HFFc6 (cell line): ENCODE measurements at regions not wholly inside any gene's neighbourhood (a gene's known extent, or its start where the extent isn't known, plus 50 kb on each side); places are given as distances from the start of the nearest gene placed in this dataset.
"Not testable (repeated sequence)": the region's sequence is repeated elsewhere in the genome, so short reads cannot be mapped to it uniquely, and the experiment has no call there.

Experiments used
- DNase-seq: peaks from one replicate; pipeline ENCODE4 v3.0.0-alpha.2; 2018
- H3K27ac Mint-ChIP-seq: 2 replicates; pipeline ENCODE4 v1.8.0; 2020; ENCODE audit warnings: mild to moderate bottlenecking, mixed read lengths
- H3K27me3 Mint-ChIP-seq: 2 replicates; pipeline ENCODE4 v1.8.0; 2021; ENCODE audit warnings: mild to moderate bottlenecking, moderate library complexity, mixed read lengths; ENCODE audit not compliant: insufficient read depth
- H3K36me3 Mint-ChIP-seq: 2 replicates; pipeline ENCODE4 v1.8.0; 2021; ENCODE audit warnings: low read depth, mixed read lengths
- H3K4me1 Mint-ChIP-seq: 2 replicates; pipeline ENCODE4 v1.8.0; 2020; ENCODE audit warnings: low read depth, mixed read lengths
- H3K4me3 Mint-ChIP-seq: 2 replicates; pipeline ENCODE4 v1.8.0; 2020; ENCODE audit warnings: mild to moderate bottlenecking, moderate library complexity, mixed read lengths
- H3K9me3 Mint-ChIP-seq: 2 replicates; pipeline ENCODE4 v1.8.0; 2020; ENCODE audit warnings: mild to moderate bottlenecking, mixed read lengths
- CTCF ChIP-seq: fragments of 200-600 bp; sonication (generic); IDR thresholded peaks from 2 replicates; pipeline ENCODE4 v1.5.0; 2021; ENCODE audit warnings: antibody characterized with exemption, mild to moderate bottlenecking

- no peak for DNase-seq
- TF ChIP-seq CTCF, result no peak
- Mint-ChIP-seq H3K36me3 (no peaks in the 10 kb centered on the region), H3K27ac (no peak overlapping the region), H3K4me1 (no peaks in the 10 kb centered on the region), H3K9me3 (no peaks in the 10 kb centered on the region), H3K27me3 (peaks cover 41% of the 10 kb centered on the region), H3K4me3 (no peak overlapping the region)
Measured at GRCh38 chr12:31221551-31221945, 104.4 kb downstream of the SINHCAF start.

DNA sequence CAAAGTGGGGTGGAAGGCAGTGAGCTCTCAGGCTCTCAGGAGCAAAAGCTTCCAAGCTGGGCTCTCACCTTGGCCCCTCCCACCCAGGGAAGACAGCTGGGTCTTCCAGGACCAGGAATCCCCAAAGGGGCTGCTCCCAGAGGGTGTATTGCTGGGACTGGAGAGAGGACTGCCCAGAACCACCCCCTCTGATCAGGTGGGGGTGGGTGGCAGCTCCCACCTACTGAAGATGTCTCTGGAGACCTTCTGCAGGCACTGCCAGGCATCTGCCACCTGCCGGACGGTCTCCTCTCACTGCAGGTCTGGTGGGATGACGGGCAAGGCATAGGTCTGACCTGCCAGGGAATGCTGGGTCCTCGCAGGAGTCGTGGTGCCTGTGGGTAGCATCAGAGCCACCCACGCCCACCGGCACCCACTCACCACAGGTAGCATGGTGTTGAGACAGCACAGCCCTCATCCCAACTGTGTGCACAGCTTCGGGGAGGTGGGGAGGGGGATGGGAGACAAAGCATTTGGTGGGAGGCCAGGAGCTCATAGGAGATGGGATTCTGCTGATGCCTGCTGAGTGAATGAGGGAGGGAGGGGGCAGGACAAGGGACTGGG, 103.2 kb downstream of the SINHCAF start:
- DNase-seq, result no peak
- Mint-ChIP-seq H3K27ac (no peak overlapping the region), H3K9me3 (no peaks in the 10 kb centered on the region), H3K36me3 (no peaks in the 10 kb centered on the region), H3K4me1 (no peaks in the 10 kb centered on the region), H3K4me3 (no peak overlapping the region), H3K27me3 (peaks cover 35% of the 10 kb centered on the region)
- no peak for TF ChIP-seq CTCF

GRCh38 chr12:31223640-31224039, 102.3 kb downstream of the SINHCAF start:
- not testable (repeated sequence) for DNase-seq, H3K9me3 Mint-ChIP-seq, H3K4me3 Mint-ChIP-seq, H3K27ac Mint-ChIP-seq, H3K4me1 Mint-ChIP-seq, H3K36me3 Mint-ChIP-seq
- peaks cover 35% of the 10 kb centered on the region for H3K27me3 Mint-ChIP-seq

DNA sequence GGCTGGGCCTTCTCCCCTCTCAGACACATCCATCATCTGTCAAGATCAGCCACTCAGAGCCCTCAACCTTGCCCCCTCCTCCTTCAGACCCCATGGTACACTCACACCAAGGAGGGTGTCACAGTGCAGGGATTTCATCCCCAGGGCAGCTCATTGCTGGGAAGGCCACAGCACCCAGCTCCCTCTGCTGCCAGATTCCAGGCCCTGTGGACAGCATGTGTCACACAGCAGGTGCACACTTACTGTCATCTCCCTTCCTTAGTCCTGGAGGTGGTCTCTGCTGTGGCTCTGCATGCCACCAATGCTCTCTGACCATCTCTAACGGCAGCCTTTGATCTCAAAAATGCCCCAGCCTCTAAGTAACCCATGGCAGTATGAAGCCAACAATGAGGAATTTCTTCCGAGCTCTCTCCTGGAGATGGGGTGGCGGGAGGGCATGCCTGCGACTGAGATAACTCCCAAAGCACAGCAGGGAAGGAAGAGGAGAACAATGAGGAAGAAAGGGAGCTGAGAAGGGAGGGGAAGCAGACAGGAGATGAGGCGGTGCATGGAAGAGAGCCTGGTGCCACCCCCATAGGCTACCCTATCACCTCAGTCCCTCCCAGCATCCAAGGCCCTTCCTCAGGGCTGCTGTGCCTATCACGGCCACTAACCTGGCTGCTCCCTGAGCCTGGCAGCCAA, 101.0 kb downstream of the SINHCAF start:
- TF ChIP-seq CTCF, result no peak
- Mint-ChIP-seq H3K36me3 (no peaks in the 10 kb centered on the region), H3K27ac (no peak overlapping the region), H3K4me3 (no peak overlapping the region), H3K27me3 (peaks cover 30% of the 10 kb centered on the region), H3K4me1 (no peaks in the 10 kb centered on the region), H3K9me3 (no peaks in the 10 kb centered on the region)
- no peak for DNase-seq

GRCh38 chr12:31225656-31226535, 100.1 kb downstream of the SINHCAF start:
- no peak overlapping the region for H3K27ac Mint-ChIP-seq
- H3K9me3 Mint-ChIP-seq, result no peaks in the 10 kb centered on the region
- DNase-seq, result no peak
- no peak overlapping the region for H3K4me3 Mint-ChIP-seq
- H3K27me3 Mint-ChIP-seq, result peaks cover 26% of the 10 kb centered on the region
- no peaks in the 10 kb centered on the region for H3K4me1 Mint-ChIP-seq
- no peaks in the 10 kb centered on the region for H3K36me3 Mint-ChIP-seq
- no peak for TF ChIP-seq CTCF

DNA sequence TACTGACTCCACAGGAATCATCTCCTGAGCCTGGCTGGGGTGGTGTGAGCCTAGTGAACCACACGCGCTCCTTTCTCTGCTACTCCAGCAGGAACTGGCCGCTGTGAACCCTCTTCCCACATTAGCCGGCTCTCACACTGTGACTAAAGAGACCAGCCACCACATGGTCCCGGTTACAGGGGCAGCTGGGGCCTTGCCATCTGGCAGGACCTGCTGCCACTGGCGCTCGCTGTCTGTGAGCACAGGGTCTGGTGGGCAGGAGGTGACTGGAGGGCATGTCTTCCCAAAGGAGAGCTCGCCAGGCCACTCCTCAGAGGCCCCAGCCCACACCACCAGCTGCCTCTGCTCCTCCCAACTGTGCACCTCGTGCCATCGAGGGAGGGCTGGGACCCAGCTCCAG, 99.3 kb downstream of the SINHCAF start:
- no peak overlapping the region for H3K4me3 Mint-ChIP-seq
- peaks cover 26% of the 10 kb centered on the region for H3K27me3 Mint-ChIP-seq
- no peak for DNase-seq
- no peaks in the 10 kb centered on the region for H3K9me3 Mint-ChIP-seq
- H3K36me3 Mint-ChIP-seq, result no peaks in the 10 kb centered on the region
- no peak for TF ChIP-seq CTCF
- H3K4me1 Mint-ChIP-seq, result no peaks in the 10 kb centered on the region
- no peak overlapping the region for H3K27ac Mint-ChIP-seq
